ENCODE measurements at regions not wholly inside any gene's neighbourhood (a gene's known extent, or its start where the extent isn't known, plus 50 kb on each side); places are given as distances from the start of the nearest gene placed in this dataset.

- Mint-ChIP-seq H3K27ac (no peak overlapping the region), H3K9me3 (no peaks in the 10 kb centered on the region), H3K36me3 (ENCODE audit: low read depth) (no peaks in the 10 kb centered on the region), H3K27me3 (ENCODE audit: insufficient read depth) (peaks cover 1% of the 10 kb centered on the region), H3K4me3 (no peak overlapping the region), H3K4me1 (no peaks in the 10 kb centered on the region)
- H3K4me1 ChIP-seq (ENCODE audit: control insufficient read depth, insufficient read depth, low read length) = no peaks in the 10 kb centered on the region
- no peaks in the 10 kb centered on the region for H3K36me3 ChIP-seq (ENCODE audit: control insufficient read depth, insufficient read depth, low read length)
- H3K9ac ChIP-seq (ENCODE audit: extremely low read depth, low read length, poor library complexity, severe bottlenecking) = no peak overlapping the region
- 79 to 85% methylated on average over 8 of the region's 8 CpGs for WGBS, 2 experiments (ENCODE audit: insufficient coverage in 1 of 2, insufficient read length in 1 of 2)
- no peak for TF ChIP-seq CTCF (conservative IDR thresholded peaks at IDR 0.05)
- H3K27ac ChIP-seq (ENCODE audit: low read depth, low read length) = no peak overlapping the region
- no peaks in the 10 kb centered on the region for H3K9me3 ChIP-seq (ENCODE audit: control insufficient read depth, low read length)
- DNase-seq = no peak
- H3K27me3 ChIP-seq (ENCODE audit: control insufficient read depth, insufficient read depth, low read length, poor library complexity, severe bottlenecking) = no peaks in the 10 kb centered on the region
- H3K4me3 ChIP-seq (ENCODE audit: low read length) = no peak overlapping the region
These were observed 219.8 kb downstream of the GLI2 start for GRCh38 chr2:120955427-120955826.

DNA sequence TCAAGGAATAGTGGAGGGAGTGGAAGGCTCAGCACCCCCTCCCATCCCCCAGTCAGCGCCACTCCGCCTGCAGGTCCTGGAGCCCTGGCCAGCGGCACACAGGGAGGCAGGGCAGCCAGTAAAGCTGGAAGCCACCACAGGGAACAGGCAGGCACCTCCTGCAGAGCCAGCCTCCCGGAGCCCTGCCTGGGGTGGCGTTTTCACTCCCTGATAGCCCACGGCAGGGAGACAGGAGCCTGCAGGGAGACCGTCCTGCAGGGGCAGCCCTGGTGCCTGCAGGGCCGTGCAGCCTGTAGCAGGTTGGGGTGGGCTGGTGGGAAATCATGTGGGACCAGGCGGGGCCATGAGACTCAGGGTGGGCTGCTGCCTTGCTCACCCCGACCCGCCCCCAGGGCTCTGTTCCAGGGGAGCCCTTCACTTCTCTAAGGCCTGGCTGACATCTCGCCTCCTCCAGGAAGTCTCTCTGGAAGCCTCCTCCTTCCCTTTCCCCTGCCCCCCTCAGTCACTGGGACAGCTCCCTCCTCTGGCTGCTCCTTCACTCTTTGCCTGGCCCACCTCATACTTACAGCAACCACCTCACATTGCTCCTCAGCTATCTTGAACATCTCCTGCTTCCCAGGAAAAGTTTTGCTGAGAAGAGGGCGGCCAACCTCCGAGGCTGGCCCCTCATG lies 221.0 kb downstream of the GLI2 start:
- Histone ChIP-seq H3K27ac (ENCODE audit: low read depth, low read length) (no peak overlapping the region), H3K9ac (ENCODE audit: extremely low read depth, low read length, poor library complexity, severe bottlenecking) (no peak overlapping the region), H3K27me3 (ENCODE audit: control insufficient read depth, insufficient read depth, low read length, poor library complexity, severe bottlenecking) (no peaks in the 10 kb centered on the region), H3K4me3 (ENCODE audit: low read length) (no peak overlapping the region), H3K36me3 (ENCODE audit: control insufficient read depth, insufficient read depth, low read length) (no peaks in the 10 kb centered on the region), H3K4me1 (ENCODE audit: control insufficient read depth, insufficient read depth, low read length) (no peaks in the 10 kb centered on the region), H3K9me3 (ENCODE audit: control insufficient read depth, low read length) (no peaks in the 10 kb centered on the region)
- H3K36me3 Mint-ChIP-seq (ENCODE audit: low read depth) = no peaks in the 10 kb centered on the region
- H3K9me3 Mint-ChIP-seq = no peaks in the 10 kb centered on the region
- no peak overlapping the region for H3K4me3 Mint-ChIP-seq
- peak; percentile 56 for DNase-seq
- H3K4me1 Mint-ChIP-seq = no peaks in the 10 kb centered on the region
- peaks cover 1% of the 10 kb centered on the region for H3K27me3 Mint-ChIP-seq (ENCODE audit: insufficient read depth)
- no peak overlapping the region for H3K27ac Mint-ChIP-seq
- 89 to 100% methylated on average over 3 to 14 of the region's 14 CpGs for WGBS, 2 experiments (ENCODE audit: insufficient coverage in 1 of 2, insufficient read length in 1 of 2)
- peak; percentile 26 for TF ChIP-seq CTCF (conservative IDR thresholded peaks at IDR 0.05)

GRCh38 chr2:120957905-120958304 lies 222.2 kb downstream of the GLI2 start:
- Mint-ChIP-seq H3K4me3 (no peak overlapping the region), H3K27me3 (ENCODE audit: insufficient read depth) (peaks cover 1% of the 10 kb centered on the region), H3K36me3 (ENCODE audit: low read depth) (no peaks in the 10 kb centered on the region), H3K4me1 (no peaks in the 10 kb centered on the region), H3K9me3 (no peaks in the 10 kb centered on the region), H3K27ac (no peak overlapping the region)
- H3K27ac ChIP-seq (ENCODE audit: low read depth, low read length) = no peak overlapping the region
- H3K9me3 ChIP-seq (ENCODE audit: control insufficient read depth, low read length) = no peaks in the 10 kb centered on the region
- DNase-seq = no peak
- no peaks in the 10 kb centered on the region for H3K4me1 ChIP-seq (ENCODE audit: control insufficient read depth, insufficient read depth, low read length)
- H3K36me3 ChIP-seq (ENCODE audit: control insufficient read depth, insufficient read depth, low read length) = no peaks in the 10 kb centered on the region
- no peak overlapping the region for H3K4me3 ChIP-seq (ENCODE audit: low read length)
- no peaks in the 10 kb centered on the region for H3K27me3 ChIP-seq (ENCODE audit: control insufficient read depth, insufficient read depth, low read length, poor library complexity, severe bottlenecking)
- no peak overlapping the region for H3K9ac ChIP-seq (ENCODE audit: extremely low read depth, low read length, poor library complexity, severe bottlenecking)
- TF ChIP-seq CTCF (conservative IDR thresholded peaks at IDR 0.05) = no peak
- 94 to 98% methylated on average over 5 of the region's 5 CpGs for WGBS, 2 experiments (ENCODE audit: insufficient coverage in 1 of 2, insufficient read length in 1 of 2)
